ENCODE measurements at regions not wholly inside any gene's neighbourhood (a gene's known extent, or its start where the extent isn't known, plus 50 kb on each side); places are given as distances from the start of the nearest gene placed in this dataset.

DNA sequence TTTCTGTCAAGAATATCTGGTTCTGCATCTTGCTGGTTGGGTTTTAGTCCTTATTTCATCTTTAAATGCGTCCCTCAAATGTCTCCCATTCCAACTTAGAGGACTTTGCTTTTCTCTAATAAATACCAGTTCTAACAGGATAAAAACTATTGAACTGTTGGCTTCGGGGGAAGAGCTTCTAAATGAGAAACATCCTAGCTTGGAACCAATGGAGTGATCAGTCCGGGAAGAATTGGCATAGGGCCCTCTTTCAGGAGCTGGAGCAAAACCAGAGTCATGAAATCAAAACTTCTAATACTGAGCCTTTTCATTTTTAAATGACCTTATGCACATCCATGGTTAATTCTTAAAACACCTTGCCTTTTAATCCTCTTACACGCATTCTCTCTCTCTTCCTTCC lies 401.6 kb upstream of the SMIM21 start:
- no peak overlapping the region for H3K27ac ChIP-seq
- TF ChIP-seq, protein P1, sequence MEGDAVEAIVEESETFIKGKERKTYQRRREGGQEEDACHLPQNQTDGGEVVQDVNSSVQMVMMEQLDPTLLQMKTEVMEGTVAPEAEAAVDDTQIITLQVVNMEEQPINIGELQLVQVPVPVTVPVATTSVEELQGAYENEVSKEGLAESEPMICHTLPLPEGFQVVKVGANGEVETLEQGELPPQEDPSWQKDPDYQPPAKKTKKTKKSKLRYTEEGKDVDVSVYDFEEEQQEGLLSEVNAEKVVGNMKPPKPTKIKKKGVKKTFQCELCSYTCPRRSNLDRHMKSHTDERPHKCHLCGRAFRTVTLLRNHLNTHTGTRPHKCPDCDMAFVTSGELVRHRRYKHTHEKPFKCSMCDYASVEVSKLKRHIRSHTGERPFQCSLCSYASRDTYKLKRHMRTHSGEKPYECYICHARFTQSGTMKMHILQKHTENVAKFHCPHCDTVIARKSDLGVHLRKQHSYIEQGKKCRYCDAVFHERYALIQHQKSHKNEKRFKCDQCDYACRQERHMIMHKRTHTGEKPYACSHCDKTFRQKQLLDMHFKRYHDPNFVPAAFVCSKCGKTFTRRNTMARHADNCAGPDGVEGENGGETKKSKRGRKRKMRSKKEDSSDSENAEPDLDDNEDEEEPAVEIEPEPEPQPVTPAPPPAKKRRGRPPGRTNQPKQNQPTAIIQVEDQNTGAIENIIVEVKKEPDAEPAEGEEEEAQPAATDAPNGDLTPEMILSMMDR (IDR thresholded peaks at IDR 0.05), result no peak
- no peaks in the 10 kb centered on the region for H3K27me3 ChIP-seq (replicated peaks; ENCODE audit: insufficient read depth)
- no peaks in the 10 kb centered on the region for H3K36me3 ChIP-seq
- H3K9me3 ChIP-seq, result no peaks in the 10 kb centered on the region
- ATAC-seq (ENCODE audit: insufficient number of reproducible peaks, low FRiP score, low read depth), result no peak
- H3K4me1 ChIP-seq (ENCODE audit: control insufficient read depth in 1 of 2, low read depth in 2 of 2), result no peaks in the 10 kb centered on the region
- no peak overlapping the region for H3K4me3 ChIP-seq
- DNase-seq (ENCODE audit: low spot score), result no peak

DNA sequence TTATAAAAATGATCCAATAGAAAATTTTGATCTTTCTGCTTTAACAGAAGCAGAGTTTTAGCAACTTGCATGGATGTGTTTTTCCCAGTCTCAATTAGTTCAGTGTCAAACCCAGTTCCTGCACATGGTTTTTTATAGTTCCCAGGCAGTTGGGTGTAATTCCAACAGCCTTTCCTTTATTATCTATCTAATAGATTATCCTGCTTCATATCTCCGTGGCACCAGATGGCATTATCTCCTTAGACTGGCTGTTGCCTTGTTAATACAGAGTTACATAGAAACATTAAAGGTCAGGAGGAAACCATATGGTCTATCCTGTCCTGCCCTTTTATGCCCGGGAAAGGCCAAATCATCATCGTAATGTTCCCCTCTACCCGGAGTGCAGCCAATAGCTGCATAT lies 400.9 kb upstream of the SMIM21 start:
- TF ChIP-seq, protein P1 (IDR thresholded peaks at IDR 0.05), result no peak
- Histone ChIP-seq H3K4me1 (ENCODE audit: control insufficient read depth in 1 of 2, low read depth in 2 of 2) (no peaks in the 10 kb centered on the region), H3K27ac (no peak overlapping the region), H3K27me3 (replicated peaks; ENCODE audit: insufficient read depth) (no peaks in the 10 kb centered on the region), H3K9me3 (no peaks in the 10 kb centered on the region), H3K36me3 (no peaks in the 10 kb centered on the region), H3K4me3 (no peak overlapping the region)
- DNase-seq (ENCODE audit: low spot score) (no peak), ATAC-seq (ENCODE audit: insufficient number of reproducible peaks, low FRiP score, low read depth) (no peak)

DNA sequence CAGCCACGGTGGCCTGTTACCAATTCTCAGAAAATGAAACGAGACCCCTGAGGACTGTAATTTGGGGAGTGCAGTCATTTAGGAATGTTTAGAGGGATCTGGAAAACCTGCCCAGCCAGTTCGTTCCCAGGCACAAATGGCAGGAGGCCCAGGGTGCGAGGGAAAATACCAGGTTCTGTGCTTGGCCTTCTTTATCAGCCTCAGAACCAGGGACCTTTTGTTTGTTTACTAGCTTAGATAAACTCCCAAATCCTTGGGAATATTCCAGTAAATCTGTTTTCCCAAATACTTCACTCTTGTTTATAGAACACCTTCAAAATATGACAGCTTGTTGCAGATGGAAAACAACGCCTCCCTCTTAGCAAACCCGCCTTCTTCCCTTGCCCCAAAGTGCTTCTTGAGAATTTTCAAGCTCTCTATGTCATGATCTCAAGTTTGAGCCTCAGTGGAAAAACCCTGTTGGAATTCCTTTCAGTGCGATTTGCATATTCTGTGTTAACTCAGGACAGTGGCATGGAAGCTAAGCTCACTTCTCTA lies 400.3 kb upstream of the SMIM21 start:
- Histone ChIP-seq H3K9me3 (no peaks in the 10 kb centered on the region), H3K4me1 (ENCODE audit: control insufficient read depth in 1 of 2, low read depth in 2 of 2) (no peaks in the 10 kb centered on the region), H3K27ac (no peak overlapping the region), H3K36me3 (no peaks in the 10 kb centered on the region), H3K4me3 (no peak overlapping the region), H3K27me3 (replicated peaks; ENCODE audit: insufficient read depth) (no peaks in the 10 kb centered on the region)
- DNase-seq (ENCODE audit: low spot score) (no peak), ATAC-seq (ENCODE audit: insufficient number of reproducible peaks, low FRiP score, low read depth) (no peak)
- TF ChIP-seq, protein P1 (IDR thresholded peaks at IDR 0.05), result no peak

DNA sequence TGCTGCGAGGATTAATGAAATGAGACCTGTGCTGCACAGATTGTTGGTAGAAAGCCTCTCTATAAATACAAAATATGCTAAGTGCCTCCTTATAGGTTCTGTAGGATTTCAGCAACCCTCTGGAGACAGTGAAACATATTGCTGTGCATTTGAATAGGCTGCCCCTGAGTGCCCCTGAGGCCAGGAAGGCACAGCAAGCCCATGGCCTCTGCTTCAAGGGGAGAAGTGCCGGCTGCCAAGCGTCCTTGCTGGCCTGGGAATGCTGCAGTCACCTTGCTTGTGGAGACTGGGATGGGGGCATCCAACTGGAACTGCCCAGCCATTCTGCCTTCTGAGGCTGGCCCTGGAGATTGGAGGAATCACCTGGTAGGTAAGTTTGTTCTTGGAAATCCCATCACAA lies 397.2 kb upstream of the SMIM21 start:
- TF ChIP-seq, protein P1 (IDR thresholded peaks at IDR 0.05), result no peak

DNA sequence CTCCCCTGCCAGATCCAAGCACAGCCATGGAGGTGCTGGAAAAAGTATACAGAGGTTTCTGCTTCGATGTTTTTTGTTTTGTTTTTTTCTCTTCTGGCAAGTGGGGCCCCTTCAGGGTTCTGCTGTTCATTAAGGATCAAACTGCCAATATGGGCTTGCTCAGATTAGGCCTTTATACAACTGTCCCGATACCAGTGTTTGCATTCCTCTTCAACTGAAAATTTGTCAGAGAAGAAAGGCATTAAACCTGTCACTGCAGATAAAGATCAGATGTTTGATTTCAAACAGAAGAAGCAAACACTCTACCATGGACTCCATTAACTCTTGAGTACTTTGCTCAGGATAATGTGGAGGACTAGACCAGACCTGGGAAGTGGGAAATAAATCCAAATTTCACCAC lies 396.0 kb upstream of the SMIM21 start:
- Histone ChIP-seq H3K27me3 (replicated peaks; ENCODE audit: insufficient read depth) (no peaks in the 10 kb centered on the region), H3K36me3 (no peaks in the 10 kb centered on the region), H3K9me3 (no peaks in the 10 kb centered on the region), H3K27ac (no peak overlapping the region), H3K4me3 (no peak overlapping the region), H3K4me1 (ENCODE audit: control insufficient read depth in 1 of 2, low read depth in 2 of 2) (no peaks in the 10 kb centered on the region)
- DNase-seq (ENCODE audit: low spot score) (no peak), ATAC-seq (ENCODE audit: insufficient number of reproducible peaks, low FRiP score, low read depth) (no peak)
- TF ChIP-seq, protein P1 (IDR thresholded peaks at IDR 0.05), result no peak

More for the DNA sequence above, 397.2 kb upstream of the SMIM21 start:
- no peak overlapping the region for H3K4me3 ChIP-seq
- DNase-seq (ENCODE audit: low spot score) (no peak), ATAC-seq (ENCODE audit: insufficient number of reproducible peaks, low FRiP score, low read depth) (no peak)
- H3K4me1 ChIP-seq (ENCODE audit: control insufficient read depth in 1 of 2, low read depth in 2 of 2), result no peaks in the 10 kb centered on the region
- no peaks in the 10 kb centered on the region for H3K9me3 ChIP-seq
- no peaks in the 10 kb centered on the region for H3K27me3 ChIP-seq (replicated peaks; ENCODE audit: insufficient read depth)
- H3K27ac ChIP-seq, result no peak overlapping the region
- no peaks in the 10 kb centered on the region for H3K36me3 ChIP-seq

Data from thoracic aorta (tissue), 2 donors.